ENCODE measurements at regions not wholly inside any gene's neighbourhood (a gene's known extent, or its start where the extent isn't known, plus 50 kb on each side); places are given as distances from the start of the nearest gene placed in this dataset.
"Not testable (repeated sequence)": the region's sequence is repeated elsewhere in the genome, so short reads cannot be mapped to it uniquely, and the experiment has no call there.

DNA sequence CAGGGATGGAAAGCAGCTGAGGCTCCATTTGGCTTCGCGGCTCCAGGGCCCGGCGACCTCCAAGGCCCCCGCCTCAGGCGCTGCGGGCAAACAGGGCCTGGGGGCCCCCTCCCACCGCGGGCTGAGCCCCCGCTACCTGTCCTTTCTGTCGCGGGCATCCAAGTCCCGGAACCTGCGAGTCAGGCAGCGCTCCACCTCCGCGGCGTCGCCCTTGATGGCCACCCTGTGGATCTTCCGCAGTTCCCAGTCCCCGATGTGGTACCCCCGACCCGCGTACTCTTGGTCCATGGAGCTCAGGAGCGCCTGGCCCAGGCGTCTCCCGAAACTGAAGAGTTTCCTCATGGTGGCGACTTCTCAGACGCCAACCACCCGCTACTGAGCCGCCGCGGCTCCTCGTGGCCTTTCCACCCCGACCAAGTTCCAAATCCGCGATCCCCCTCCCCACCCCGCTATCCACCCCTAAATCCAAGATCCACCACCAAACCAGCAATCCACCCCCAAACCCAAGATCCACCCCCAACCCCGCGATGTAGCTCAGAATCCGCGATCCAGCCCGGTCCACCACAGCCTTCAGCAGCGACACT is 86.5 kb upstream of the CCDC180 start:
- no peak for DNase-seq (ENCODE audit: low read depth, low spot score)
- TF ChIP-seq, protein P1, sequence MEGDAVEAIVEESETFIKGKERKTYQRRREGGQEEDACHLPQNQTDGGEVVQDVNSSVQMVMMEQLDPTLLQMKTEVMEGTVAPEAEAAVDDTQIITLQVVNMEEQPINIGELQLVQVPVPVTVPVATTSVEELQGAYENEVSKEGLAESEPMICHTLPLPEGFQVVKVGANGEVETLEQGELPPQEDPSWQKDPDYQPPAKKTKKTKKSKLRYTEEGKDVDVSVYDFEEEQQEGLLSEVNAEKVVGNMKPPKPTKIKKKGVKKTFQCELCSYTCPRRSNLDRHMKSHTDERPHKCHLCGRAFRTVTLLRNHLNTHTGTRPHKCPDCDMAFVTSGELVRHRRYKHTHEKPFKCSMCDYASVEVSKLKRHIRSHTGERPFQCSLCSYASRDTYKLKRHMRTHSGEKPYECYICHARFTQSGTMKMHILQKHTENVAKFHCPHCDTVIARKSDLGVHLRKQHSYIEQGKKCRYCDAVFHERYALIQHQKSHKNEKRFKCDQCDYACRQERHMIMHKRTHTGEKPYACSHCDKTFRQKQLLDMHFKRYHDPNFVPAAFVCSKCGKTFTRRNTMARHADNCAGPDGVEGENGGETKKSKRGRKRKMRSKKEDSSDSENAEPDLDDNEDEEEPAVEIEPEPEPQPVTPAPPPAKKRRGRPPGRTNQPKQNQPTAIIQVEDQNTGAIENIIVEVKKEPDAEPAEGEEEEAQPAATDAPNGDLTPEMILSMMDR (IDR thresholded peaks at IDR 0.05; ENCODE audit: insufficient read depth, low read length, missing control alignments) = no peak
- ChIA-PET POLR2A (interaction anchor here (1.3 kb wide), 1 partner anchor 17 kb away, joined by 6 read pairs; no protein-coding TSS in a partner anchor), CTCF (interaction anchor here (1.1 kb wide), 1 partner anchor 364 kb away, joined by 5 read pairs; no protein-coding TSS in a partner anchor)
- 0 out of 2 replicates have a peak overlapping the region, but pooled peaks have one; percentile 6 for H3K4me3 ChIP-seq (ENCODE audit: low read depth, low read length)

DNA sequence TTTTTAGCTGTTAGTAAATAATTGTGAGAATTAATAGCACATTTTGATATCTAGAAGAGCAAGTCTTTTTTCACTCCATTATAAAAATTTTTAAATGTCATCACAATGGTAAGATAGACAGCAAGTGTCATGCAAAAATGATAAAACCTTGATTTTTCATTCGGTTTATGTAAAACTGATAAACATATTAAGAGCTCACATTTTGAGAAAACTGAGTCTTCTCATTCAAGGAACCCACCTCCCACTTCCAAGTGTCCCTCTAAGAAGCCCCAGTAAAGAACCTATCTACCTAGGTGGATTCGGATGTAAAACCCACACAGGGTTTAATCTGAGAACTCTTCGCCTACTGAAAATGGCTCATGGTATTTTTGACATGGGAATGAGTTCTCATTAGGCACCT is 87.1 kb upstream of the CCDC180 start:
- POLR2A ChIA-PET; H3K4me3 ChIP-seq (ENCODE audit: low read depth, low read length); DNase-seq (ENCODE audit: low read depth, low spot score): not testable (repeated sequence)
- CTCF ChIA-PET = interaction anchor here (1.1 kb wide), 1 partner anchor 364 kb away, joined by 5 read pairs; no protein-coding TSS in a partner anchor

DNA sequence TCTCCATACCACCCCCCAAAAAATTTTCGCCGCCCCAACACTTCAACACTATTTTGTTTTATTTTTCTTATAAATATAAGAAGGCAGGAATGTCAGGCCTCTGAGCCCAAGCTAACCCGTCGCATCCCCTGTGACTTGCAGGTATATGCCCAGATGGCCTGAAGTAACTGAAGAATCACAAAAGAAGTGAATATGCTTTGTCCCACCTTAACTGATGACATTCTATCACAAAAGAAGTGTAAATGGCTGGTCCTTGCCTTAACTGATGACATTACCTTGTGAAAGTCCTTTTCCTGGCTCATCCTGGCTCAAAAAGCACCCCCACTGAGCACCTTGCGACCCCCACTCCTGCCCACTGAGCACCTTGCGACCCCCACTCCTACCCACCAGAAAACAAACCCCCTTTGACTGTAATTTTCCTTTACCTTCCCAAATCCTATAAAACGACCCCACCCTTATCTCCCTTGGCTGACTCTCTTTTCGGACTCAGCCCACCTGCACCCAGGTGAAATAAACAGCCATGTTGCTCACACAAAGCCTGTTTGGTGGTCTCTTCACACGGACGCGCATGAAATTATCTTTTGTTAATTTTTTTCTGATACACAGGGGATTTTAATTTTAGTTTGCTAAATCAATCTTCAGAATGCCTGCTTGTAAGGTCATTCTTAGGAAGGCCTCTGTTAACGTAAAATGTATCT is 87.9 kb upstream of the CCDC180 start:
- DNase-seq (ENCODE audit: low read depth, low spot score); H3K4me3 ChIP-seq (ENCODE audit: low read depth, low read length); CTCF ChIA-PET; POLR2A ChIA-PET: not testable (repeated sequence)

DNA sequence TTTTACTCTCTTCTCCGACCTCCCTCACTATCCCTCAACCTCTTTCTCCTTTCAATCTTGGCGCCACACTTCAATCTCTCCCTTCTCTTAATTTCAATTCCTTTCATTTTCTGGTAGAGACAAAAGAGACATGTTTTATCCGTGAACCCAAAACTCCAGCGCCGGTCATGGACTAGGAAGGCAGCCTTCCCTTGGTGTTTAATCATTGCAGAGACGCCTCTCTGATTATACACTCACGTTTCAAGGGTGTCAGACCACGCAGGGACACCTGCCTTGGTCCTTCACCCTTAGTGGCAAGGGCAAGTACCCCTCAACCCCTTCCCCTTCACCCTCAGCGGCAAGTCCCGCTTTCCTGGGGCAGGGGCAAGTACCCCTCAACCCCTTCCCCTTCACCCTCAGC is 92.3 kb upstream of the CCDC180 start:
- DNase-seq (ENCODE audit: low read depth, low spot score); H3K4me3 ChIP-seq (ENCODE audit: low read depth, low read length); POLR2A ChIA-PET; CTCF ChIA-PET: not testable (repeated sequence)

DNA sequence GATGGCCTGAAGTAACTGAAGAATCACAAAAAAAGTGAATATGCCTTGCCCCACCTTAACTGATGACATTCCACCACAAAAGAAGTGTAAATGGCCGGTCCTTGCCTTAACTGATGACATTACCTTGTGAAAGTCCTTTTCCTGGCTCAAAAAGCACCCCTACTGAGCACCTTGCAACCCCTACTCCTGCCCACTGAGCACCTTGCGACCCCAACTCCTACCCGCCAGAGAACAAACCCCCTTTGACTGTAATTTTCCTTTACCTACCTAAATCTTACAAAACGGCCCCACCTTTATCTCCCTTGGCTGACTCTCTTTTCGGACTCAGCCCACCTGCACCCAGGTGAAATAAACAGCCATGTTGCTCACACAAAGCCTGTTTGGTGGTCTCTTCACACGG is 92.9 kb upstream of the CCDC180 start:
- POLR2A ChIA-PET; H3K4me3 ChIP-seq (ENCODE audit: low read depth, low read length); CTCF ChIA-PET: not testable (repeated sequence)

DNA sequence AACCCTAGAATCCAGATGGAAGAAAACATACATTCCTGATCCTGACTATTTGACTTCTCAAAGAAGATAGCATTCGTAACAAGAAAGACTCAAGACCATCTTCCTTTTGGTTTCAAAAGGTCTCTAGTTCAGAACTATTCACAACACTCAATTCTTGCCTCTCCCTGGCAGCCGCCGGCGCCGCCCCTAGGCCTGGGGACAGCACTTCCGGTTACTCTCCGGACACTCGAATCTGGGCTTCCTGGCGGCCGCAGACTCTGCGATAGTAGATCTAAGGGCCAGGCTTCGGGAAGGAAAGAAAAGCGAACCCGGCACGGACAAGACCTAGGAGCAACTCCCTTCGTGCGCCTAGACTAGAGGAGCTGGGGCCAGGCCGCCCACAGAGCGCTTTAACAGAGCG is 107.8 kb upstream of the CCDC180 start:
- CTCF ChIA-PET; H3K4me3 ChIP-seq (ENCODE audit: low read depth, low read length); POLR2A ChIA-PET; DNase-seq (ENCODE audit: low read depth, low spot score): not testable (repeated sequence)

More for the DNA sequence above, 92.9 kb upstream of the CCDC180 start:
- DNase-seq (ENCODE audit: low read depth, low spot score) = not testable (repeated sequence)

DNA sequence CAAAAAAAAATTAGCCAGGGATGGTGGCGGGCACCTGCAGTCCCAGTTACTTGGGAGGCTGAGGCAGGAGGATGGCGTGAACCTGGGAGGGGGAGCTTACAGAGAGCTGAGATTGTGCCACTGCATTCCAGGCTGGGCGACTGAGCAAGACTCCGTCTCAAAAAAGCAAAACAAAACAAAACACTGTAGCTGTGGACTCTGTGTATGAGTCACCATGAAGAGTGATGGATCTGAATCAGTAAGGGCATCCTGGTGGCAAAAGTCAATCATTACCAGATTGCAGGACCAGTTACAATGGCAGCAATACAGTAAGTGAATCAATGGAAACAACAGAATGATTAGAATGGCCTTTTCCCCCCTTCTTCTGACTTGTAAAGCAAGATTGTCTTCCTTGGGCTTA is 113.7 kb upstream of the CCDC180 start:
- CTCF ChIA-PET = interaction anchor here (1.2 kb wide), 1 partner anchor 336 kb away, joined by 3 read pairs; no protein-coding TSS in a partner anchor
- POLR2A ChIA-PET; DNase-seq (ENCODE audit: low read depth, low spot score); H3K4me3 ChIP-seq (ENCODE audit: low read depth, low read length): not testable (repeated sequence)

DNA sequence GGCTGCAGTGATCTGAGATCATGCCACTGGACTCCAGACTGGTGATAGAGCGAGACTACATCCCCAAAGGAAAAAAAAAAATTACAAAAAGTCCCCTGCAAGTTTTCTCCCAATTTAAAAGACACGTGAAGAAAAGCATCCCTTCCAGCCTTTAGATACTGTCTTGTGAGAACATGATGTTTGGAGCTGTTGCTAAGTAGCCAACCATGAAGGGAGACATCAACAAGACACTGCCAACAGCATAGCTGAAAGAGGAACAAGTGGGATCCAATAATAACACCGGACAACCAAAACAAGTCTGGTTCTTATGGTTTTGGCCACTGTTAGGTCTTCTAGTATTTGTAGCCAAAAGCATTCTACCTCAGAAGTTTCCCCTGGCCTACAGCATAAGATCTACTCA is 118.9 kb upstream of the CCDC180 start:
- CTCF ChIA-PET = no interaction called here
- DNase-seq (ENCODE audit: low read depth, low spot score) = no peak

DNA sequence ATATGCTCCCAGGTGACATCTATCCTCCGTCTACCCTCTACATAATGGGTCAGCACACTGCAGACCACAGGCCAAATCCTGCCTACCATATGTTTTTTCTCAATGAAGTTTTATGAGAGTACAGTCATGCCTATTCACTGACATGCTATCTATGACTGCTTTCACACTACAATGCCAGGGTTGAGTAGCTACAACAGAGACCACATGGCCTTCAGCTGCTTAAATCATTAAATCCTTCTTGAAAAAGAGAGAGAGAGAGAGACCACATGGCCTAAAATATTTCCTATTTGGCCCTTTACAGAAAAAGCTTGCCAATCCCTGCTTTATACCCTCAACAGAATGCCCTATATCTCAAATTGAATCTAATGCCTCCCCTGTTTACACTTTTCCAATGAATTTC is 119.8 kb upstream of the CCDC180 start:
- CTCF ChIA-PET = not testable (repeated sequence)

More for the DNA sequence above, 118.9 kb upstream of the CCDC180 start:
- H3K4me3 ChIP-seq (ENCODE audit: low read depth, low read length) = no peak overlapping the region
- TF ChIP-seq, protein P1 (IDR thresholded peaks at IDR 0.05; ENCODE audit: insufficient read depth, low read length, missing control alignments) = no peak
- POLR2A ChIA-PET = no interaction called here

DNA sequence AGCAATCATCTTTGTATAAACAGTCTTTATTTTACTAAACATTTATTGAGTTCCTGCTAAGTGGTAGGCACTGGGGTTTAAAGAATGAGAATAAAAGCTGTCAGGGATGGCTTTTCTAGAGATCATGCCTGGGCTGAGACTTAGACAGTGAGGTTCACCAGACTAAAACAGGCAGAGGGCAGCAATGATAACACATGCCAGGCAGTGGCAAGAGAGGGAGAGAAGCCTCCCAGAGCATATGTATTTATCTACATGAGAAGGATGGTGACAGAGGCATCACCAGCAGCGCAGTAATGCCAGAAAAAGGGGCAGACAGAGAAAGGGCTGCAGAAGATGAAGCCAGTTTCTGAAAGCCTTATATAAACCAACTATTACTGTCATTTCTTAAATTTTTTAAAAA is 121.0 kb upstream of the CCDC180 start:
- CTCF ChIA-PET = no interaction called here
- H3K4me3 ChIP-seq (ENCODE audit: low read depth, low read length) = no peak overlapping the region
- DNase-seq (ENCODE audit: low read depth, low spot score) = no peak
- POLR2A ChIA-PET = no interaction called here
- TF ChIP-seq, protein P1 (IDR thresholded peaks at IDR 0.05; ENCODE audit: insufficient read depth, low read length, missing control alignments) = no peak

More for the DNA sequence above, 119.8 kb upstream of the CCDC180 start:
- DNase-seq (ENCODE audit: low read depth, low spot score); POLR2A ChIA-PET; H3K4me3 ChIP-seq (ENCODE audit: low read depth, low read length): not testable (repeated sequence)

DNA sequence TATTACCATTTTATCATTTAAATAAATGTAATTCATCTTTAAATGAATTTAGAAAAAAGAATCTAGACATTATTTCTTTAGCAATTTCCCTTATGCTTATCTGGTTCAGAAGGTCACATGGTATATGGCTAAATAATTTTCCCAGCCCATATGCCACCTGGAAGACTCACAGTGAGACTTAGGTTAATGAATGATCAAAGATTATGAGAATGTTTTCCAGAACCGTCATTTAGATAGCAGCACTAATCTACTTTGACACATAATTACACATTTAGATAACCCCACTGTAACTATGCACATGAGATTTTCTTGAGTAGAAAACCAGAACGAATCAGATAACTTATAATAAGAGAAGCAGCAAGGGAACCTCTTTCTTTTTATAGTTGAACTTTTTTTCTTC is 124.9 kb upstream of the CCDC180 start:
- DNase-seq (ENCODE audit: low read depth, low spot score); POLR2A ChIA-PET; H3K4me3 ChIP-seq (ENCODE audit: low read depth, low read length); CTCF ChIA-PET: not testable (repeated sequence)

Data from AG04449 (cell line).